ENCODE measurements at regions not wholly inside any gene's neighbourhood (a gene's known extent, or its start where the extent isn't known, plus 50 kb on each side); places are given as distances from the start of the nearest gene placed in this dataset.

- Histone ChIP-seq H3K4me1 (ENCODE audit: control insufficient read depth in 2 of 3, insufficient read depth in 2 of 3, low read depth in 1 of 3, low read length in 3 of 3) (no peaks in the 10 kb centered on the region), H3K4me3 (ENCODE audit: low read length in 3 of 3) (no peak overlapping the region), H3K9me3 (ENCODE audit: control insufficient read depth in 2 of 3, insufficient read depth in 1 of 3, low read length in 3 of 3) (no peaks in the 10 kb centered on the region), H3K9ac (ENCODE audit: low read length in 3 of 3) (no peak overlapping the region), H3K27ac (ENCODE audit: low read depth in 2 of 2, low read length in 2 of 2) (no peak overlapping the region), H3K36me3 (ENCODE audit: control insufficient read depth in 2 of 3, insufficient read depth in 3 of 3, low read length in 3 of 3) (no peaks in the 10 kb centered on the region), H3K27me3 (ENCODE audit: control insufficient read depth, insufficient read depth, low read length) (no peaks in the 10 kb centered on the region)
- no peak for DNase-seq
- intact Hi-C loops (cut with DNase I): no loop called here
- no peak for FAIRE-seq
- TF ChIP-seq CTCF (IDR thresholded peaks at IDR 0.05; ENCODE audit: borderline replicate concordance, extremely low read depth, insufficient read depth): no peak
Measured at GRCh38 chr4:83921124-83921523, 385.2 kb downstream of the GPAT3 start.

GRCh38 chr4:83920375-83920774 is 384.5 kb downstream of the GPAT3 start:
- Histone ChIP-seq H3K9ac (ENCODE audit: low read length in 3 of 3) (no peak overlapping the region), H3K27me3 (ENCODE audit: control insufficient read depth, insufficient read depth, low read length) (no peaks in the 10 kb centered on the region), H3K4me1 (ENCODE audit: control insufficient read depth in 2 of 3, insufficient read depth in 2 of 3, low read depth in 1 of 3, low read length in 3 of 3) (no peaks in the 10 kb centered on the region), H3K27ac (ENCODE audit: low read depth in 2 of 2, low read length in 2 of 2) (no peak overlapping the region), H3K9me3 (ENCODE audit: control insufficient read depth in 2 of 3, insufficient read depth in 1 of 3, low read length in 3 of 3) (no peaks in the 10 kb centered on the region), H3K36me3 (ENCODE audit: control insufficient read depth in 2 of 3, insufficient read depth in 3 of 3, low read length in 3 of 3) (no peaks in the 10 kb centered on the region), H3K4me3 (ENCODE audit: low read length in 3 of 3) (no peak overlapping the region)
- no peak for DNase-seq
- intact Hi-C loops (cut with DNase I): no loop called here
- TF ChIP-seq CTCF (IDR thresholded peaks at IDR 0.05; ENCODE audit: borderline replicate concordance, extremely low read depth, insufficient read depth): no peak
- no peak for FAIRE-seq

- no peak for TF ChIP-seq CTCF (IDR thresholded peaks at IDR 0.05; ENCODE audit: borderline replicate concordance, extremely low read depth, insufficient read depth)
- no peak overlapping the region for H3K9ac ChIP-seq (ENCODE audit: low read length in 3 of 3)
- no peak overlapping the region for H3K27ac ChIP-seq (ENCODE audit: low read depth in 2 of 2, low read length in 2 of 2)
- intact Hi-C loops (cut with DNase I): no loop called here
- H3K4me3 ChIP-seq (ENCODE audit: low read length in 3 of 3): no peak overlapping the region
- DNase-seq: no peak
- no peaks in the 10 kb centered on the region for H3K4me1 ChIP-seq (ENCODE audit: control insufficient read depth in 2 of 3, insufficient read depth in 2 of 3, low read depth in 1 of 3, low read length in 3 of 3)
- H3K27me3 ChIP-seq (ENCODE audit: control insufficient read depth, insufficient read depth, low read length): no peaks in the 10 kb centered on the region
- H3K36me3 ChIP-seq (ENCODE audit: control insufficient read depth in 2 of 3, insufficient read depth in 3 of 3, low read length in 3 of 3): no peaks in the 10 kb centered on the region
- no peaks in the 10 kb centered on the region for H3K9me3 ChIP-seq (ENCODE audit: control insufficient read depth in 2 of 3, insufficient read depth in 1 of 3, low read length in 3 of 3)
- FAIRE-seq: no peak
Measured at GRCh38 chr4:83917572-83917971, 381.7 kb downstream of the GPAT3 start.

GRCh38 chr4:83910693-83911092 is 374.8 kb downstream of the GPAT3 start:
- intact Hi-C loops (cut with DNase I): no loop called here
- no peaks in the 10 kb centered on the region for H3K27me3 ChIP-seq (ENCODE audit: control insufficient read depth, insufficient read depth, low read length)

More at GRCh38 chr4:83910693-83911092, 374.8 kb downstream of the GPAT3 start:
- Histone ChIP-seq H3K4me3 (ENCODE audit: low read length in 3 of 3) (no peak overlapping the region), H3K9ac (ENCODE audit: low read length in 3 of 3) (no peak overlapping the region), H3K36me3 (ENCODE audit: control insufficient read depth in 2 of 3, insufficient read depth in 3 of 3, low read length in 3 of 3) (no peaks in the 10 kb centered on the region), H3K9me3 (ENCODE audit: control insufficient read depth in 2 of 3, insufficient read depth in 1 of 3, low read length in 3 of 3) (no peaks in the 10 kb centered on the region), H3K27ac (ENCODE audit: low read depth in 2 of 2, low read length in 2 of 2) (no peak overlapping the region), H3K4me1 (ENCODE audit: control insufficient read depth in 2 of 3, insufficient read depth in 2 of 3, low read depth in 1 of 3, low read length in 3 of 3) (no peaks in the 10 kb centered on the region)
- DNase-seq (no peak), FAIRE-seq (no peak)
- no peak for TF ChIP-seq CTCF (IDR thresholded peaks at IDR 0.05; ENCODE audit: borderline replicate concordance, extremely low read depth, insufficient read depth)
